Pancreas (tissue), 10 donors: ENCODE measurements at regions not wholly inside any gene's neighbourhood (a gene's known extent, or its start where the extent isn't known, plus 50 kb on each side); places are given as distances from the start of the nearest gene placed in this dataset.

Source experiments
- ATAC-seq, 4 donors: fragments of 200-7000 bp; cut with Tn5 transposase; one replicate each; pipeline versions ENCODE4 v1.8.0 to v1.9.1; 2020; ENCODE audit warnings: mild to moderate bottlenecking in 4 of 4, moderate library complexity in 4 of 4
- DNase-seq, 6 donors: peaks; one replicate each; pipeline ENCODE4 v3.0.0-alpha.2; 2020
- FAIRE-seq: peaks from 2 replicates; lab custom pipeline; 2012; peaks lifted over from hg19 to GRCh38; lab: Jason Lieb, UNC
- H3K27ac ChIP-seq, 4 donors: fragments of 200-600 bp; sonication (generic); 1 replicate in 3 of 4; 2 replicates in 1 of 4; pipeline versions ENCODE4 v1.5.0 to v1.8.0; 2020
- H3K27me3 ChIP-seq, 4 donors: fragments of 200-600 bp; one replicate each; pipeline ENCODE4 v1.8.0; 2021
- H3K36me3 ChIP-seq, 3 donors: fragments of 200-600 bp; sonication (generic) in 1 of 3; one replicate each; pipeline versions ENCODE4 v1.5.0 to v1.8.0; 2020 to 2021
- H3K4me1 ChIP-seq, 3 donors: fragments of 200-600 bp; one replicate each; pipeline ENCODE4 v1.8.0; 2021
- H3K4me3 ChIP-seq, 4 donors: fragments of 200-600 bp; sonication (generic) in 2 of 4; one replicate each; pipeline versions ENCODE4 v1.5.0 to v1.8.0; 2020 to 2021
- H3K9me3 ChIP-seq, 4 donors: fragments of 200-600 bp; one replicate each; pipeline ENCODE4 v1.8.0; 2021
- CTCF ChIP-seq, 4 donors: fragments of 200-600 bp; sonication (generic) in 3 of 4; IDR thresholded peaks; one replicate each; pipeline versions ENCODE4 v1.5.0 to v1.8.0; 2021; ENCODE audit warnings: antibody characterized with exemption in 4 of 4
- WGBS, 2 donors: extraction: QIAGEN DNeasy Blood & Tissue Kit; methylation state at CpG; one replicate each; pipeline ENCODE4 v1.1.7; 2013; 5-methylcytosine and 5-hydroxymethylcytosine counted together
- intact Hi-C, 3 donors: fragments of 100-400 bp; cut with DNase I; formaldehyde crosslinking; loops; one replicate each; pipeline versions ENCODE4 v1.11.1 to v1.14.2; 2022
- donor health status: healthy with polysubstance abuse.
- donor health status: DM: no; HTN: no; CAD: no; lungs with moderate emphysema.
- donor health status: DM: no; HTN: no; CAD: no.
- donor health status: control.
- donor health status: control.
- donor health status: Bipolar disorder and iron deficiency.
- donor health status: DM: yes; HTN: yes; CAD: no.
- donor health status: DM: no; HTN: no; CAD: no.
- donor health status: DM: no; HTN: no; CAD: no.
- donor health status: DM: yes; HTN: yes; CAD: no.

GRCh38 chrX:145936769-145937168, 119.1 kb downstream of the SLITRK2 start:
- no peak for ATAC-seq
- H3K9me3 ChIP-seq: no peaks in the 10 kb centered on the region
- no peak for TF ChIP-seq CTCF (IDR thresholded peaks at IDR 0.05)
- H3K27me3 ChIP-seq: peaks cover 0 to 2% (median 0%) of the 10 kb centered on the region in 4 donors
- DNase-seq: no peak
- no peak for FAIRE-seq
- H3K36me3 ChIP-seq: no peaks in the 10 kb centered on the region
- no peaks in the 10 kb centered on the region for H3K4me1 ChIP-seq
- H3K27ac ChIP-seq: no peak overlapping the region
- 65 to 82% methylated on average over 1 of the region's 1 CpG for WGBS, 2 donors
- intact Hi-C loops: no loop called here
- no peak overlapping the region for H3K4me3 ChIP-seq

- FAIRE-seq (no peak), DNase-seq (no peak), ATAC-seq (no peak)
- Histone ChIP-seq H3K4me3 (no peak overlapping the region), H3K27ac (no peak overlapping the region), H3K27me3 (no peaks in the 10 kb centered on the region), H3K36me3 (no peaks in the 10 kb centered on the region), H3K4me1 (no peaks in the 10 kb centered on the region), H3K9me3 (no peaks in the 10 kb centered on the region)
- TF ChIP-seq CTCF (IDR thresholded peaks at IDR 0.05): no peak
- intact Hi-C loops: no loop called here
- WGBS, 2 donors: 42 to 56% methylated on average over 3 of the region's 3 CpGs
Observed at GRCh38 chrX:145949056-145949455, 131.4 kb downstream of the SLITRK2 start.

- Histone ChIP-seq H3K36me3 (no peaks in the 10 kb centered on the region), H3K4me3 (no peak overlapping the region), H3K27me3 (no peaks in the 10 kb centered on the region), H3K27ac (no peak overlapping the region), H3K4me1 (no peaks in the 10 kb centered on the region), H3K9me3 (no peaks in the 10 kb centered on the region)
- ATAC-seq (no peak), DNase-seq (no peak), FAIRE-seq (no peak)
- intact Hi-C loops: no loop called here
- TF ChIP-seq CTCF (IDR thresholded peaks at IDR 0.05): no peak
Observed at GRCh38 chrX:145953628-145954027, 136.0 kb downstream of the SLITRK2 start.

- H3K9me3 ChIP-seq: no peaks in the 10 kb centered on the region
- no peaks in the 10 kb centered on the region for H3K4me1 ChIP-seq
- no peaks in the 10 kb centered on the region for H3K36me3 ChIP-seq
- no peak overlapping the region for H3K27ac ChIP-seq
- no peak for ATAC-seq
- no peak for DNase-seq
- FAIRE-seq: peak; percentile 20
- no peak for TF ChIP-seq CTCF (IDR thresholded peaks at IDR 0.05)
- intact Hi-C loops: no loop called here
- no peaks in the 10 kb centered on the region for H3K27me3 ChIP-seq
- WGBS, 2 donors: 53 to 67% methylated on average over 3 of the region's 3 CpGs
- H3K4me3 ChIP-seq: no peak overlapping the region
Observed at GRCh38 chrX:145990051-145990450, 172.4 kb downstream of the SLITRK2 start.

GRCh38 chrX:146006637-146007036, 189.0 kb downstream of the SLITRK2 start:
- Histone ChIP-seq H3K27ac (no peak overlapping the region), H3K27me3 (peaks cover 0 to under 1% (median 0%) of the 10 kb centered on the region in 4 donors), H3K4me1 (no peaks in the 10 kb centered on the region), H3K4me3 (no peak overlapping the region), H3K9me3 (no peaks in the 10 kb centered on the region), H3K36me3 (no peaks in the 10 kb centered on the region)
- ATAC-seq (no peak), DNase-seq (no peak), FAIRE-seq (no peak)
- intact Hi-C loops: no loop called here
- WGBS, 2 donors: 52 to 61% methylated on average over 3 of the region's 3 CpGs
- no peak for TF ChIP-seq CTCF (IDR thresholded peaks at IDR 0.05)
